BE2C (cell line): ENCODE measurements at regions not wholly inside any gene's neighbourhood (a gene's known extent, or its start where the extent isn't known, plus 50 kb on each side); places are given as distances from the start of the nearest gene placed in this dataset.

Experiments used
- DNase-seq: peaks from one replicate; pipeline ENCODE4 v3.0.0-alpha.2; 2020
- H3K27me3 ChIP-seq: fragments of 250-450 bp; sonication (Bioruptor Pico); 2 replicates; pipeline ENCODE4 v1.5.1; 2020; ENCODE audit warnings: mild to moderate bottlenecking
- H3K36me3 ChIP-seq: fragments of 250-450 bp; sonication (Bioruptor Pico); 2 replicates; pipeline ENCODE4 v1.5.1; 2020; ENCODE audit warnings: mild to moderate bottlenecking
- H3K4me1 ChIP-seq: fragments of 250-450 bp; sonication (Bioruptor Pico); 2 replicates; pipeline ENCODE4 v1.5.1; 2020
- H3K4me3 ChIP-seq: 2 replicates; pipeline ENCODE4 v1.5.1; 2011; ENCODE audit warnings: low read depth, low read length
- H3K9me3 ChIP-seq: fragments of 250-450 bp; sonication (Bioruptor Pico); 2 replicates; pipeline ENCODE4 v1.5.1; 2020
- TF ChIP-seq, protein P1 (sequence below): IDR thresholded peaks from 2 replicates; pipeline ENCODE4 v1.5.1; 2012; ENCODE audit warnings: mild to moderate bottlenecking, low read depth, low read length

DNA sequence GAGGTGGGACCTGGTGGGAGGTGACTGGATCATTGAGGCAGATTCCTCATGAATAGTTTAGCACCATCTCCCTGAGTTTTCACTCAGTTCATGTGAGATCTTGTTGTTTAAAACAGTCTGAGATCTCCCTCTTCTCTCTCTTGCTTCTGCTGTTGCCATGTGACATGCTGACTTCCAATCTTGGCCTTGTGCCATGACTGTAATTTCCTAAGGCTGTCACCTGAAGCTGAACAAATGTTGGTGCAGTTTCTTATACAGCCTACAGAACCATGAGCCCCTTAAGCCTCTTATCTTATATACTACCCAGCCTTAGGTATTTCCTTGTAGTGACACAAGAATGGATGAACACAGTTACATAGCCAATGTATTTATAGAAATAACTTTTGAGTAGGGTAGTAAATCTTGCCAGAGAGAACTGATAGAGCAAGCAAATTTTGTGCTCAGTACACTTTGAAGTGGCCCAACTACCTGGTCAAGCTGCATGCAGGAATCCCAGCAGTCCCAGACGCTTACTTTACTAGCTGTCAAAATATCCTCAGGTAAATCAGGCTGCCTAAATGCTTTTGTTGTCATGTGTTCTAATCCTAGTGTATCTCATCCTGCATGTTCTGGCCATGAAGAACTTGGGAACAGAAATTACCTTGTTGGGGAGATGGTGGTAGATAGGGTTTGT, 445.6 kb upstream of the MIS18BP1 start:
- Histone ChIP-seq H3K4me1 (no peaks in the 10 kb centered on the region), H3K27me3 (no peaks in the 10 kb centered on the region), H3K9me3 (no peaks in the 10 kb centered on the region), H3K4me3 (no peak overlapping the region), H3K36me3 (no peaks in the 10 kb centered on the region)
- TF ChIP-seq, protein P1, sequence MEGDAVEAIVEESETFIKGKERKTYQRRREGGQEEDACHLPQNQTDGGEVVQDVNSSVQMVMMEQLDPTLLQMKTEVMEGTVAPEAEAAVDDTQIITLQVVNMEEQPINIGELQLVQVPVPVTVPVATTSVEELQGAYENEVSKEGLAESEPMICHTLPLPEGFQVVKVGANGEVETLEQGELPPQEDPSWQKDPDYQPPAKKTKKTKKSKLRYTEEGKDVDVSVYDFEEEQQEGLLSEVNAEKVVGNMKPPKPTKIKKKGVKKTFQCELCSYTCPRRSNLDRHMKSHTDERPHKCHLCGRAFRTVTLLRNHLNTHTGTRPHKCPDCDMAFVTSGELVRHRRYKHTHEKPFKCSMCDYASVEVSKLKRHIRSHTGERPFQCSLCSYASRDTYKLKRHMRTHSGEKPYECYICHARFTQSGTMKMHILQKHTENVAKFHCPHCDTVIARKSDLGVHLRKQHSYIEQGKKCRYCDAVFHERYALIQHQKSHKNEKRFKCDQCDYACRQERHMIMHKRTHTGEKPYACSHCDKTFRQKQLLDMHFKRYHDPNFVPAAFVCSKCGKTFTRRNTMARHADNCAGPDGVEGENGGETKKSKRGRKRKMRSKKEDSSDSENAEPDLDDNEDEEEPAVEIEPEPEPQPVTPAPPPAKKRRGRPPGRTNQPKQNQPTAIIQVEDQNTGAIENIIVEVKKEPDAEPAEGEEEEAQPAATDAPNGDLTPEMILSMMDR: no peak
- peak; percentile 12 for DNase-seq

DNA sequence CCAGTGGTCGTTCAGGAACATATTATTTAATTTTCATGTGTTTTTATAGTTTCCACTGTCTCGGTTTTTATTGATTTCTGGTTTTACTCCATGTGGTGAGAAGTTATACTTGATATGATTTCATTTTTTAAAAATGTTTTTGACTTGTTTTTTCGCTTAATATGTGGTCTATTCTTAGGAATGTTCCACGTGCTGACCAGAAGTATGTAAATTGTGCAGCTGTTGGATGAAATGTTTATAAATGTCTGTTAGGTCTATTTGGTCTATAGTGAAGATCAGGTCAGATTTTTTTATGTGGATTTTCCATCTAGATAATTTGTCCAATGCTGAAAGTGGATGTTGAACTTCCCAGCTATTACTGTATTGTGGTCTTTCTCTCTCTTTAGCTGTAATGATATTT, 433.8 kb upstream of the MIS18BP1 start:
- Histone ChIP-seq H3K4me1 (no peaks in the 10 kb centered on the region), H3K36me3 (no peaks in the 10 kb centered on the region), H3K9me3 (no peaks in the 10 kb centered on the region), H3K27me3 (no peaks in the 10 kb centered on the region), H3K4me3 (no peak overlapping the region)
- TF ChIP-seq, protein P1: no peak
- DNase-seq: no peak

DNA sequence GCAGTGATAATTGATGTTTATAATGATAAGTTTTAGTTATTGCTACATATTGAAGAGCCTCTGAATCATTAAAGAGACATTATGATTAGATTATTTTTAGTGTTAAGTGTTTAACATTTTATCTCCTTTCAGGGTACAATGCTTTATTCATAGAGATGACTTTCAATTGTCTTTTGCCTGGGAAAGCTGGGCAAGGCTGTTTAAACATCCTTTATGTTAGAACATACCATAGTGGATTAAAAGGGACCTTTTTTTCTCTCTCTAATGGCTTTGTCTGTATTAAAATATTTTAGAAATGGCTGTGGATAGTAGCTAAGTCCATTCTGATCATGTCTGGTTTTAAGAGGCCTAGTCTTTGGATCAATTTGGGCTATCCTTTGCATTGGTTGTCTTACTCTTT, 427.5 kb upstream of the MIS18BP1 start:
- no peak for DNase-seq
- TF ChIP-seq, protein P1: no peak
- Histone ChIP-seq H3K4me3 (no peak overlapping the region), H3K4me1 (no peaks in the 10 kb centered on the region), H3K9me3 (no peaks in the 10 kb centered on the region), H3K36me3 (no peaks in the 10 kb centered on the region), H3K27me3 (no peaks in the 10 kb centered on the region)

DNA sequence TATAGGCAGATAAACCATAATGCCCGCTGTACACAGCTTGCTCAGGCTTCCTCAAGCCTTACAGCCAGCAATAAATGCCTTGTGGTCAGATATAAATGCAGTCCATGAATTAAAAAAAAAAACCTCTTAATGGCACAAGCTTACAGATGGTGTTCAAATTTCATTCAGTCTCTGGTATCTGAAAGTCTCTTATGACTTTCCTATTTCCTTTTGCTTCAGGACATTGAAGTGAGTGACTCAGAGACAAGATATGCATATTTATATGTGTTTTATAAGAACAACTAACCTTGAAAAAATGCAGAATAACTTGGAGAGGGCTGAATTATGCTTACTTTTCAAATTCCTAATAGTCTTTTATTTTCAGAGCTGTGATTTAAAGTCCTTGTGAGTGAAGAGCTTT, 426.9 kb upstream of the MIS18BP1 start:
- no peak overlapping the region for H3K4me3 ChIP-seq
- H3K27me3 ChIP-seq: no peaks in the 10 kb centered on the region
- no peaks in the 10 kb centered on the region for H3K9me3 ChIP-seq
- TF ChIP-seq, protein P1: no peak
- no peaks in the 10 kb centered on the region for H3K4me1 ChIP-seq
- H3K36me3 ChIP-seq: no peaks in the 10 kb centered on the region
- DNase-seq: no peak

DNA sequence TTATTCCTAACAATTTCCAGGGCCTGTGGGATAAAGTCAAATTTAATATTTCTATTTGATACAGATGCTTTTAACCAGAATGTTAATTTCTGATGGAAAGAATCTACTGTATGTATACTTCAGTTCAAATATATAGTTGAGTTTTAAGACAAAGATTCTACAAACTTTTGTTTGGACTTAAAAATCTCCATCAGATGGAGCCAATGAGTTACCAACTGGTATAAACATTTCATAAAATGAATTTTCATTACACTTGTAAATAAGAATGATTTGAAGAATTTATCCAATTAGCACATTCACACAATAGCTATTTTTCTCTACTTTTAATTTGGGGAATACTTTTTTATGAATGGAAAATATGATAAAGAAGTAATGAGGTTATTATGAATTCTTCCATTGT, 425.2 kb upstream of the MIS18BP1 start:
- Histone ChIP-seq H3K4me1 (no peaks in the 10 kb centered on the region), H3K36me3 (no peaks in the 10 kb centered on the region), H3K27me3 (no peaks in the 10 kb centered on the region), H3K9me3 (no peaks in the 10 kb centered on the region), H3K4me3 (no peak overlapping the region)
- no peak for DNase-seq
- TF ChIP-seq, protein P1: no peak

DNA sequence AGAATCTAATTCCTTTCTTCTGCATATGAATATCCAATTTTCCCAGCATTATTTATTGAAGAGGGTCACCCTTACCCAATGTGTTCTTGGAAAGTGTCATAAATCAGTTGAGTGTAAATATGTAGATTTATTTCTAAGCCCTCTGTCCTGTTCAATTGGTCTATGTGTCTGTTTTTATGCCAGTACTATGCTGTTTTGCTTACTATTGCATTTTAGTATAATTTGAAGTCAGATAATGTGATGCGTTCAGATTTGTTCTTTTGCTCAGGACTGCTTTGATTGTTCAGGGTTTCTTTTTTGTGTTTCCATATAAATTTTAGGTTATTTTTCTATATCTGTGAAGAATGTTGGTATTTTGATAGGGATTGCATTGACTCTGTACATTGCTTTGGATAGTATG, 420.4 kb upstream of the MIS18BP1 start:
- DNase-seq: no peak
- no peaks in the 10 kb centered on the region for H3K36me3 ChIP-seq
- no peaks in the 10 kb centered on the region for H3K9me3 ChIP-seq
- TF ChIP-seq, protein P1: no peak
- no peaks in the 10 kb centered on the region for H3K27me3 ChIP-seq
- no peak overlapping the region for H3K4me3 ChIP-seq
- no peaks in the 10 kb centered on the region for H3K4me1 ChIP-seq
